OCI-LY1 (cell line): ENCODE measurements at regions not wholly inside any gene's neighbourhood (a gene's known extent, or its start where the extent isn't known, plus 50 kb on each side); places are given as distances from the start of the nearest gene placed in this dataset.

Experiments used
- CTCF ChIP-seq: fragments of 200-600 bp; sonication (generic), shearing (Covaris generic); IDR thresholded peaks from 2 replicates; pipeline ENCODE4 v1.5.1; 2017; ENCODE audit warnings: mild to moderate bottlenecking, antibody characterized with exemption, low read length, moderate library complexity, mixed read lengths
- EZH2 ChIP-seq: fragments of 200-600 bp; sonication (generic), shearing (Covaris generic); IDR thresholded peaks from 2 replicates; pipeline ENCODE4 v1.8.0; 2017; ENCODE audit warnings: borderline replicate concordance, mixed run types, mild to moderate bottlenecking, antibody characterized with exemption, low read length, moderate library complexity, mixed read lengths

GRCh38 chr14:98724734-98725133 is 547.3 kb downstream of the BCL11B start:
- TF ChIP-seq CTCF (no peak), EZH2 (no peak)
